DOHH2 (cell line): ENCODE measurements at regions not wholly inside any gene's neighbourhood (a gene's known extent, or its start where the extent isn't known, plus 50 kb on each side); places are given as distances from the start of the nearest gene placed in this dataset.

Experiments used
- EZH2phosphoT487 ChIP-seq: fragments of 200-600 bp; sonication (generic); IDR thresholded peaks from 2 replicates; pipeline ENCODE4 v1.6.1; 2017; ENCODE audit warnings: borderline replicate concordance, mild to moderate bottlenecking, antibody characterized with exemption, low read length, moderate library complexity, mixed read lengths
- TF ChIP-seq, protein P1 (sequence below): fragments of 200-600 bp; sonication (generic); IDR thresholded peaks from one replicate; pipeline ENCODE4 v1.5.1; 2014; ENCODE audit warnings: antibody characterized with exemption, mild to moderate bottlenecking, low read depth, low read length; ENCODE audit not compliant: poor library complexity, severe bottlenecking

DNA sequence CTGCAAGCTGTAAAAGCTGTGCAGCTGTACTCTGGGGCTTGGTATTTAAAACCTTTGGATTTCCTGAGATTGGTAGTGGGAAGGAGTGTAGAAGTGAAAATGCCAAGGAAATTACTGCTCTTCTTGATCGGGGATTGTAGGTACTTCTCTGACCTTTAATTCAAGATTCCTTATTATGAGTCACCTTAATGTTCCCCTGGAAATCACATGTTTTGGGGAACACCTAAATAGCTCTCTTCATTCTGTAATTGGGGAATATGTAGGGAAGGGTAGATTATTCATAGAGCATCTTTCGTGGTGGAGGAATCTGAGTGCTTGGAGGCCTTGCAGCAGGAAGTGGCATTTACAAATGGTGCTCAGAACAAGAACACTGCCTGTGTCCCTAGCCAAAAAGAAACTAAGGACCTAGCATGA is 137.8 kb downstream of the UCHL1 start:
- TF ChIP-seq, protein P1, sequence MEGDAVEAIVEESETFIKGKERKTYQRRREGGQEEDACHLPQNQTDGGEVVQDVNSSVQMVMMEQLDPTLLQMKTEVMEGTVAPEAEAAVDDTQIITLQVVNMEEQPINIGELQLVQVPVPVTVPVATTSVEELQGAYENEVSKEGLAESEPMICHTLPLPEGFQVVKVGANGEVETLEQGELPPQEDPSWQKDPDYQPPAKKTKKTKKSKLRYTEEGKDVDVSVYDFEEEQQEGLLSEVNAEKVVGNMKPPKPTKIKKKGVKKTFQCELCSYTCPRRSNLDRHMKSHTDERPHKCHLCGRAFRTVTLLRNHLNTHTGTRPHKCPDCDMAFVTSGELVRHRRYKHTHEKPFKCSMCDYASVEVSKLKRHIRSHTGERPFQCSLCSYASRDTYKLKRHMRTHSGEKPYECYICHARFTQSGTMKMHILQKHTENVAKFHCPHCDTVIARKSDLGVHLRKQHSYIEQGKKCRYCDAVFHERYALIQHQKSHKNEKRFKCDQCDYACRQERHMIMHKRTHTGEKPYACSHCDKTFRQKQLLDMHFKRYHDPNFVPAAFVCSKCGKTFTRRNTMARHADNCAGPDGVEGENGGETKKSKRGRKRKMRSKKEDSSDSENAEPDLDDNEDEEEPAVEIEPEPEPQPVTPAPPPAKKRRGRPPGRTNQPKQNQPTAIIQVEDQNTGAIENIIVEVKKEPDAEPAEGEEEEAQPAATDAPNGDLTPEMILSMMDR = no peak
- no peak for TF ChIP-seq EZH2phosphoT487
